Keratinocyte (primary cell): ENCODE measurements at regions not wholly inside any gene's neighbourhood (a gene's known extent, or its start where the extent isn't known, plus 50 kb on each side); places are given as distances from the start of the nearest gene placed in this dataset.

Experiments used
- DNase-seq: peaks from one replicate; pipeline ENCODE4 v3.0.0-alpha.2; 2011; ENCODE audit warnings: low read depth, missing footprints, low spot score
- FAIRE-seq: peaks from 2 replicates; lab custom pipeline; 2011; peaks lifted over from hg19 to GRCh38; lab: Jason Lieb, UNC
- H2AFZ ChIP-seq: 2 replicates; pipeline ENCODE4 v1.6.0; 2012; ENCODE audit warnings: low read length, control low read depth, inconsistent platforms; ENCODE audit not compliant: control insufficient read depth
- H3K27ac ChIP-seq: 2 replicates; pipeline ENCODE4 v1.5.1; 2011; ENCODE audit warnings: low read length; ENCODE audit not compliant: control insufficient read depth, insufficient read depth
- H3K27me3 ChIP-seq: 3 replicates; pipeline ENCODE4 v1.6.0; 2011; ENCODE audit warnings: low read length; ENCODE audit not compliant: control insufficient read depth, insufficient read depth; ENCODE audit errors: extremely low read depth
- H3K36me3 ChIP-seq, 2 experiments: 2 replicates in 1 of 2; 3 replicates in 1 of 2; pipeline ENCODE4 v1.5.1; 2011; ENCODE audit warnings: low read length in 2 of 2, mild to moderate bottlenecking in 1 of 2; ENCODE audit not compliant: control insufficient read depth in 2 of 2, insufficient read depth in 2 of 2; ENCODE audit errors: extremely low read depth in 1 of 2
- H3K4me1 ChIP-seq: 3 replicates; pipeline ENCODE4 v1.5.1; 2011; ENCODE audit warnings: low read length; ENCODE audit not compliant: control insufficient read depth, insufficient read depth; ENCODE audit errors: extremely low read depth
- H3K4me2 ChIP-seq: 3 replicates; pipeline ENCODE4 v1.6.0; 2011; ENCODE audit warnings: low read depth, low read length; ENCODE audit not compliant: control insufficient read depth, insufficient read depth; ENCODE audit errors: extremely low read depth
- H3K4me3 ChIP-seq, 3 experiments: fragments of 200-600 bp in 1 of 3; sonication (generic) in 1 of 3; 2 replicates in 2 of 3; 3 replicates in 1 of 3; pipeline ENCODE4 v1.5.1; 2011 to 2016; ENCODE audit warnings: low read length in 3 of 3, mild to moderate bottlenecking in 3 of 3, control low read depth in 2 of 3, inconsistent platforms in 1 of 3, low read depth in 1 of 3, mixed read lengths in 1 of 3, mixed run types in 1 of 3, moderate library complexity in 1 of 3; ENCODE audit not compliant: control insufficient read depth in 2 of 3, insufficient read depth in 2 of 3; ENCODE audit errors: extremely low read depth in 1 of 3
- H3K79me2 ChIP-seq: 2 replicates; pipeline ENCODE4 v1.6.0; 2012; ENCODE audit warnings: low read length; ENCODE audit not compliant: control insufficient read depth, insufficient read depth
- H3K9ac ChIP-seq: 3 replicates; pipeline ENCODE4 v1.6.0; 2011; ENCODE audit warnings: low read length; ENCODE audit not compliant: control insufficient read depth, insufficient read depth; ENCODE audit errors: extremely low read depth
- H3K9me1 ChIP-seq: 3 replicates; pipeline ENCODE4 v1.6.0; 2011; ENCODE audit warnings: low read length; ENCODE audit not compliant: control insufficient read depth, insufficient read depth; ENCODE audit errors: extremely low read depth
- H3K9me3 ChIP-seq: 2 replicates; pipeline ENCODE4 v1.5.1; 2012; ENCODE audit warnings: low read depth, low read length; ENCODE audit not compliant: control insufficient read depth
- H4K20me1 ChIP-seq: 3 replicates; pipeline ENCODE4 v1.6.0; 2011; ENCODE audit warnings: low read length; ENCODE audit not compliant: control insufficient read depth, insufficient read depth; ENCODE audit errors: extremely low read depth
- EZH2 ChIP-seq: IDR thresholded peaks from one replicate; pipeline ENCODE4 v1.6.1; 2012; ENCODE audit warnings: inconsistent platforms, mild to moderate bottlenecking, low read length, moderate library complexity
- dilution Hi-C: fragments of 300-500 bp; cut with MboI; formaldehyde crosslinking; loops from one replicate; pipeline ENCODE4 v1.7.0; 2020; ENCODE audit warnings: low sequenced_read_pairs; ENCODE audit not compliant: extremely low pct_ligation_motif_present
- TF ChIP-seq, protein P1 (sequence below), 3 experiments: IDR thresholded peaks in 1 of 3; conservative IDR thresholded peaks in 1 of 3; optimal IDR thresholded peaks in 1 of 3; 2 replicates in 2 of 3; 3 replicates in 1 of 3; pipeline versions ENCODE3 to v1.5.1; 2011; ENCODE audit warnings: low read length in 3 of 3, mild to moderate bottlenecking in 3 of 3, moderate library complexity in 2 of 3, control low read depth in 1 of 3, inconsistent platforms in 1 of 3; ENCODE audit not compliant: insufficient read depth in 2 of 3; ENCODE audit errors: extremely low read depth in 1 of 3

DNA sequence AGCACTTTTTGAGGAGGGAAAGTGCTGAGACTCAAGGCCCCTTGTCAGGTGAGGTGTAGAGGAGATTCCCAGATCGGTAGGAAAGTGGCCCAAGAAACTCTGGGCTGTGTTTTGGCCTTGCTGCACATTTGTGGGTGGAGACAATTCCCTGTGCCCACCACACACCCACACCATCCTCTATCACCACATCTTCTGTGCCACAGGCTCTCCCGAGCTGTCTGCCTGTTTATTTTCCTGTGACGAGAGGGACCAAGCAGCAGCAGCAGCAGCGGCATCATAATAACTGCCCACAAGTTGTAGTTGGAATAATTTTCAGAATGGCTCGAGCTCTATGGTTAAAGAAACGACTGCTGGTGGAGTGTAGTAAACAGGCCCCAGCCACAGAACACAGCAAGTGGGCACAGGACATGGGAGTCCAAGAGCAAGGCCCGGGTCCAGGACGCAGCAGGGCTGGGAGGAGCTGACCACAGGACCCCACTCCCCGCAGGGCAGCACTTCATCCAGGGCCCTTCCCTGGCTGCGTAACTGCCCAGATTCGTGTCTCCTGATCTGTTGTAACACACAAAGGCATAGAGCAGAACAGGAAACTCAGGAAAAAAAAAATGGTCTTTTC is 55.6 kb upstream of the BCL2L14 start:
- Histone ChIP-seq H3K27ac (no peak overlapping the region), H3K79me2 (no peaks in the 10 kb centered on the region), H3K4me3 (no peak overlapping the region), H3K9me3 (no peaks in the 10 kb centered on the region), H3K9ac (no peak overlapping the region), H3K36me3 (no peaks in the 10 kb centered on the region), H3K4me2 (no peak overlapping the region), H2AFZ (no peak overlapping the region), H4K20me1 (no peaks in the 10 kb centered on the region), H3K27me3 (no peaks in the 10 kb centered on the region), H3K9me1 (no peaks in the 10 kb centered on the region), H3K4me1 (peaks cover 12% of the 10 kb centered on the region)
- TF ChIP-seq, protein P1, sequence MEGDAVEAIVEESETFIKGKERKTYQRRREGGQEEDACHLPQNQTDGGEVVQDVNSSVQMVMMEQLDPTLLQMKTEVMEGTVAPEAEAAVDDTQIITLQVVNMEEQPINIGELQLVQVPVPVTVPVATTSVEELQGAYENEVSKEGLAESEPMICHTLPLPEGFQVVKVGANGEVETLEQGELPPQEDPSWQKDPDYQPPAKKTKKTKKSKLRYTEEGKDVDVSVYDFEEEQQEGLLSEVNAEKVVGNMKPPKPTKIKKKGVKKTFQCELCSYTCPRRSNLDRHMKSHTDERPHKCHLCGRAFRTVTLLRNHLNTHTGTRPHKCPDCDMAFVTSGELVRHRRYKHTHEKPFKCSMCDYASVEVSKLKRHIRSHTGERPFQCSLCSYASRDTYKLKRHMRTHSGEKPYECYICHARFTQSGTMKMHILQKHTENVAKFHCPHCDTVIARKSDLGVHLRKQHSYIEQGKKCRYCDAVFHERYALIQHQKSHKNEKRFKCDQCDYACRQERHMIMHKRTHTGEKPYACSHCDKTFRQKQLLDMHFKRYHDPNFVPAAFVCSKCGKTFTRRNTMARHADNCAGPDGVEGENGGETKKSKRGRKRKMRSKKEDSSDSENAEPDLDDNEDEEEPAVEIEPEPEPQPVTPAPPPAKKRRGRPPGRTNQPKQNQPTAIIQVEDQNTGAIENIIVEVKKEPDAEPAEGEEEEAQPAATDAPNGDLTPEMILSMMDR (optimal IDR thresholded peaks at IDR 0.05 in 1 of 3, IDR thresholded peaks at IDR 0.05 in 1 of 3, conservative IDR thresholded peaks at IDR 0.05 in 1 of 3; ENCODE audit: extremely low read depth in 1 of 3, insufficient read depth in 2 of 3, low read length in 3 of 3): no peak
- no peak for TF ChIP-seq EZH2
- DNase-seq: no peak
- no peak for FAIRE-seq
- dilution Hi-C loops: no loop called here

DNA sequence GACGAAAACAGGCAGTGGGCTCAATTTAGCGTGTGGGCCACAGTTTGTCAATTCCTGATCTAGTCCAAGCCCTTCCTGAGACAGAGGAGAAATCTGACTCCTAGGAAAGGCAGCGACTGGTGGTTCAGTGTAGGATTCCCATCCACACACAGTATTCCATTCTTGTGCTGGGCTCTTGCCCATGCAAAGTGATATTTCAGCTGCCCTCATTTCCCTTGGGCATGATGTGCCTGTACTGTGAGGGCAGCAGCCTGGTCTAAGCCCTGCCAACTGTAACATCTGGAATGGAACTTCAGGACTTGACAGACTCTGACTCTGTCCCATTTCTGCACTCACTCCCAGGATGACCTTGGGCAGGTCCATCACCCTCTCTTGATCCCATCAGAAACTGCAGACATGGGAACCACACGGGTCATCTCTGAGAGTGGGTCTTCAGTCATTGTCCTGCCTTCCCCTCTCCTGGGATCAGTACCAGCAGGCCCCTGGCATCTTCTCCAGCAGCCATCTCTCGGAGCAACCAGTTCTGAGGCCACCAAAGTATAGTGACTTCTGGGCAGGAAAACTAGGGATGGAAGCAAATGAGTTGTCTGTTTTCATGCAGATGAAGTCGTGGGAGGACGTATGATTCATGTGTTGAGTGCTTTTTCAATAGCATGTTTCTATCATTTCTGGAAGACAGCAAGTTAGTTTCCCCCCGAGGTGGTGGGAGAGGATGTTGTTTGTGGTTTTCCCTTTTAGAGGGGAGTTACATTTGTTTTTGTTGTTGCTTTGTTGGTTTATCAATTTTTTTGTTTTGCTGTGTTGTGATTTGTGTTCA is 54.2 kb upstream of the BCL2L14 start:
- Histone ChIP-seq H3K79me2 (no peaks in the 10 kb centered on the region), H3K4me1 (peaks cover 4% of the 10 kb centered on the region), H3K9ac (no peak overlapping the region), H4K20me1 (no peaks in the 10 kb centered on the region), H3K4me2 (no peak overlapping the region), H3K9me3 (no peaks in the 10 kb centered on the region), H3K9me1 (no peaks in the 10 kb centered on the region), H2AFZ (no peak overlapping the region), H3K27ac (no peak overlapping the region), H3K4me3 (no peak overlapping the region), H3K27me3 (no peaks in the 10 kb centered on the region), H3K36me3 (no peaks in the 10 kb centered on the region)
- dilution Hi-C loops: no loop called here
- FAIRE-seq: no peak
- TF ChIP-seq, protein P1 (optimal IDR thresholded peaks at IDR 0.05 in 1 of 3, IDR thresholded peaks at IDR 0.05 in 1 of 3, conservative IDR thresholded peaks at IDR 0.05 in 1 of 3; ENCODE audit: extremely low read depth in 1 of 3, insufficient read depth in 2 of 3, low read length in 3 of 3): no peak
- TF ChIP-seq EZH2: no peak
- no peak for DNase-seq
